ENCODE measurements at regions not wholly inside any gene's neighbourhood (a gene's known extent, or its start where the extent isn't known, plus 50 kb on each side); places are given as distances from the start of the nearest gene placed in this dataset.

DNA sequence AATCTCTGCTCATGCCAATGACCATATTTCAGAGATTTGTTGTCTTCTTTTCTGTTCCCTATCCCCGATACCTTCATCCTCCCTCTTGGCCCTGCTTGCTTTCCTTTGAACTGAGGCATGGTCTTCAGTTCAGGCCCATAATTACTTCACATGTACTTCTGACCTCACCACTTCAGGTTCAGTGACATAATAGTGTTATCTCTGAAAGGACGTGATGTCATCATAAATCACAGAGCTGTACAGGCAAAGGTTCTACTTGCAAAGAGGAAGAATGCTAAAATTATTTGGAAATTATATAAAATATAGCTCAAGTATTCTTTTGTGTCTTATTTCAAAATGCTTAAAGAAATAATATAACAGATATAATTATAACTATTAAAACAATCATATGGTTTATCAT is 230.3 kb upstream of the ESRRG start:
- no peak for DNase-seq

DNA sequence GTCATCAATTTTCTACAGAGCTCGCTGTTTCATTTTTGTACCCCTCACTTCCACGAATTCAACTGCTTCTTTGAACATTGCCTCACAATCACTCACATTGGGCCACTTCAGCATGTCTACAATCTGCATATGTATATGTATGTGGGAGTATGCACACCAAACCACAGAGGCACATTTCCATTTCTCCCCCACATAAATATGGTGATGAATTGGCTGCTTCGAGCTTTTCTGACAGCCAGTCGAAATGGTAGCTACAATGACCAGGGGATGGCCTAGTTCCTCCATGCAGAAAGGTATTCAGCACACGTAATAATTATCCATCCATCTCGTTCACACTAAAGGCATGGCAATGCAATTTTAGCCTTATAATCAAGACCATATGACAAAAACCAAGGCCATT is 229.6 kb upstream of the ESRRG start:
- DNase-seq: no peak

DNA sequence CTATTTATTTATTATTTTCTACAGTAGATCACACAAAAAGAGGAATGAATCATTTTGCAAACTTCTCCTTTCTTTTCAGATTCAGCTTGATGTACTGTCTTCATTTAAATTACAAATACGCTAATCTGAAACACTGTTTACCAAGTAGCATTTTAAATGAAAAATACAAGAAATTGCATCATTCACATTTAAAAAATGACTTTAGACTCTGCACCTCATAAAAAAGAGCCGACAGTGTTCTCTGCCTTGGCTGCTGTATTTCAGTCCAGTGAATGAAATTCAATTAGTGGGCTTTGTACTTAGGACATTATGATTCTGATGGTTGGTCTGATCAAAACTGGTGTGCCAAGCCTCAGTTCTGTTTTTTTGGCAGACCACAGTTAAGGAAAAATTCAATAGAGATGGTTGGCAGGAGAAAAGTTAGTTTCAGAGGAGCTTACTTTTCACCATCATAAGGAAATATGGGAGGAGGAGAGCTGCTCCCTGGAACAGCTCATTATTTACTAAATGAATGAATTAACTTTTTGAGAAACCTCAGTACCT is 222.4 kb upstream of the ESRRG start:
- DNase-seq: no peak

DNA sequence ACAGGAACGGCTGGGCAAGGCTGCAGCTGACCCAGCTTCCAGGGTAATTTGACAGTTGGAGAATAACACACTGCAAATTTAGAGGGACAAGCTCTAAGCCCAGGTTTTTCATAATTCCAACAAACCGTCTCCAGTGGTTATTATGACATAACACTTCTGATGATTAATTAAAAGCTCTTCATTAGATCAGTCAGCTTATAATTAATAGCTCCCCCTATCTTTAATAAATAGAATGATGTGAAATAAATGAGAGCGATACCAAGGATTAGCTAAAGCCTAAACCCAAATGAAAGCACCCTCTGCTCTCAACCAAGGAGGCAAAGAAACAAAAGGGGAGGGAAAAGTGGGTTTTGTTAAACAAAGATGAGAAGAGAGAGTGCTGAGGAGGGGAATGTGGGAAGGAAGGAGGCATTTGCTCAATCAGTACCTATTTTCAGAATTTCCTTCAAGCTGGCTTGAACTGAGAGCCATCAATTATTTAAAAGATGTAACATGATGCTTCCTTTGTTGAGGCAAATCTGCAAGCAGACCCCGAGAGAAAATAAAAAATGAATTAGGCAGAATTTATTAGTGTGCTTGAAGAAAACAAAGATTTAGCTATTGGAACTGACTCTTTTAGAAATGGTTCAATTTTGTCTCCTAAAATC is 221.8 kb upstream of the ESRRG start:
- no peak for DNase-seq

DNA sequence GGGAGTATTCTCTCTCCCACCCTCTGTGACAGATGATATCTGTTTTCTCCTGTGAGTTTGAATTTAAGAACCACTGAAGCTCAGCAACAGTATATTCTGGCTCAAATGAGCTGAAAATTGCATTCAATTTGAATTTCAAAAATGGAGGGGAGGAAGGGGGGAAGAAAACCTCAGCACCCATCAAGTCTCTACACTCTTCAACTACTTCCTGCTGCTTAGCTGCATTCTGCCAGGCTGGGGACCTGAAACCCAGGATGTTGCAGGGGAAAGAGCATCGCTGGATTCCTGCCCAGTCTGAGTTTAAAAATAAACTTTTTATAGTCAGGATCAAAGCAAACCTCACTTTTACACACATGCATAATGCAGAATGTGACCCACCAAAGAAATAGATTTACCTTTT is 214.3 kb upstream of the ESRRG start:
- no peak for DNase-seq

DNA sequence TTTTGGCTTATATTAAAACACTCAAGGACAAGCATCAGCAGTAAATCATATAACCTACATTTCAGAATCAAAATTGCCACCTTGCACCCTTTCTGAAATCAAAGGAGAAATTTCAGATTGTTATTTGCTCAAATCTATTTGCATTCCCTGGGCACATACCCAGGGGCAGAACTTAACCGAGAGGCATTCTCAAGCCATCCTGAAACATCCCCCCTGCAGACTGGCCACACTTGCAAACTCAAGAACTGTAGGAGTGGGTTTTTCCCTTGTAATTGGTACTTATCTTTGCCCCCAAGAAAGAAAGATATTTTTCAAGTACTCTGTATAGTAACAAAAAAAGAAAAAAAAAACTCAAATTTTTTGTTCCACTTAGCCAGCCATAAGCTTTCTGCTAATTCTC is 213.6 kb upstream of the ESRRG start:
- DNase-seq: no peak

DNA sequence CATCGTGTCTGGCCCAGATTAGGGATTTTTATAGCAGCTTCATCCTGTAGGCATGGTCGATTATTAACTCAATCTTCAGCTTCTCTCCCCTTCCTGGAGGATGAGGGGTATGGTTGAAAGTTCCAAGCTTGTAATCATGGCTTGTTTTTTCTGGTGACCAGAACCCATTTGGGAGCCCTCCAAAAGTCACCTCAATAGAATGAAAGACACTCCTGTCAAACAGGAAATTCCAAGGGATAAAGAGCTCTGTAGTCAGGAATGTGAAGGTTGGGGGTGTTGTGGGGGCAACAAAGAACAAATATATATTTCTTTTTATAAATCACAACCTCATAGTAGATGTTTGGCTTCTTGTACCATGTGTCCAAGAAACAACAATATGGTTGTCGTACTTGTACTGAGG is 212.7 kb upstream of the ESRRG start:
- no peak for DNase-seq

DNA sequence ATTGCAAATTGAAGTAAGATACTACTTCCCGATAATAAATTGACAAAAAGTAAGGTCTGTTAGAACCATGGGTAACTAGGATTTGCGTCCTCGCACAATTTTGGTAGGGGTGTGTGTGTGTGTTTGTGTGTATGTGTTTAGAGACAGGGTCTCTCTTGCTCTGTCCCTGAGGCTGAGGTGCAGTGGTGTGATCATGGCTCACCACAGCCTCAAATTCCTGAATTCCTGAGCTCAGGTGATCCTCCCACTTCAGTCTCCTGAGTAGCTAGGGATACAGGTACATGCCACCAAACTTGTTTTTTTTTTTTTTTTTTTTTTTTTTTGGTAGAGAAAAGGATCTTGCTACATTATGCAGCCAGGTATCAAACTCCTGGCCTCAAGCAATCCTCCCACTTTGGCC is 209.2 kb upstream of the ESRRG start:
- no peak for DNase-seq

DNA sequence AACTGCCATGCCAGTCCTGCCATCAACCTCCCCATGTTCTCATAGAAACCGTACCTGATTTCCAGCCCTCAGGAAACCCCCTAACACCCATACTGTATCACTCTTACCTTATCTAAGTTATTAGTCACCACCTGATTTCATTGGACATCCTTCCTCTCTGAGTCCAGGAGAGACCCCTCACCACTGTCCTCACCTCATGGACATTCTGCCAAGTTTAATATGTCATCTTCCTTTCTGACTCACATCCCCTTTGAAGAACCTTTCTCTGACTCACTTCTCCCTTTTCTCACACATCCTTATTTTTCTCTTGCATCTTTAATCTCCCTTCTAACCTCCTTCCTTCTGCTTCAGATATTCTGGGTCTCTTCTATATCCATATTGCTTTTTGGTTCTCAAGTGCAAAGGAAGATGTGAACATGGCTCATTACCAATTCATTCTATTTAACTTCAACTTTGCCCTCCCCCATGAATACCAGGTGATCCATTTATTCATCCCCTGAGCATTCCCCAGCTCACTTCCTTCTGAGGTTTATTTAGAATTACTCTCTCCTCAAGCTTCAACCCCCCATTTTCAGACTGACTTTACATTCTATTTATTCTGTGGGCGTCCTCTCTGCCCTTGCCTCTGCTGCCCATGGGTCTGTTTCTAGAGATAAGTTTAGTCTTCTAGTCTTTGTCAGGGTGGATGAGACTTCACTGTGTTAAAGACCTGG is 206.8 kb upstream of the ESRRG start:
- no peak for DNase-seq

DNA sequence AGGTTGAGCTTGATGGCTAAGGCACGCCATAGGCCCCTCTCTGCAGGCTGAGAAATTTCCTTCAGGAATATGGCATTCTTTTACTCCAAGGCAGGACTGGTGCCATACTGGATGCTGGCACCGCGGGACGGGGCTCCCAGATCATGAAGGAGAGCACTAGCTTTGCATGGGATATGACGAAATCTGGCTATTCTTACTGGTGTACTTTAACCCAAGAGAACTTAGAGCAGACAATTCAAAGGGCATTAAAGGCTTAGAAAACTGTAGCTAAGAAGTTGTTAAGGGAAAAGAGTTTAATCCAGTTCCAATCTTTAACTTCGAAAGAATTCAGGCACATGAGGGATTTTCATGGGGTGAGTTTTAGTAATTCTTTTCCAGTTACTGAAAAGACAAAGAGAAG is 204.4 kb upstream of the ESRRG start:
- DNase-seq: no peak

DNA sequence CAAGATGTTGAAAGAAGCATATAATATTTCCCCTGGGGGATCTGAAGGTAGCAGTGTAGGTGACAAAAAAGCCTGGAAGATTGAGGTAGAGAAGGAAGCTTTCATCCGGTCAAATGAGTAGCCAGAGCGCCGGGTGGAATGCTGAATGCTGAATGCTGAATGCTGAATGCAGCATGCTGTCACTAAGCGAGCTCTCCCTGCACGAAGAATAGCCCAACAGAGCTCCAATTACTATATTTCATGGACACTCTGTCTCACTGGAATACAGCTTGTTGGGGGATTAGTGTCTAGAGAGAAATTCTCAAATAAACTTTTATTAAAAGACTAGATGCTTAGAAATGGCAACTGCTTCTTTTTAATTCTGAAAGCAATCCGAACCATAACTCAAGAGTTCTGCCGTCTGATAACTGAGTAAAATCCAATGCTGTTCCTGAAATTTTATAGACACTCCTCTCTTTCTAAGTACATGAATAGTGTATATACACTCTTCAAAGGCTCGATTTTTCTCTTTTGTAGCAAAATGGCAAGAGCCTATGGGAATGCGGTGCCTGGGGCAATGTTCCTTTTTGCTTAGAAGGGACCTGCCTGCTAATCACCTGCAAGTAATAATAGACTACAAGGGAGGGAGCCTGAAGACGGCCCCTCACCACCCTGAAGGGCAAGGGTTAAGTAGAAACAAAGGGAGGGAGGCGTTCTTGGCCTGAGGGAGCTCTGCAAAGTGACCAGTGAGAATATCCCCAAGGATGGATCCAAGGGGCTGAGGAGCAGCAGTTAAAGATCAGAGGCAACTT is 203.7 kb upstream of the ESRRG start:
- DNase-seq: no peak

DNA sequence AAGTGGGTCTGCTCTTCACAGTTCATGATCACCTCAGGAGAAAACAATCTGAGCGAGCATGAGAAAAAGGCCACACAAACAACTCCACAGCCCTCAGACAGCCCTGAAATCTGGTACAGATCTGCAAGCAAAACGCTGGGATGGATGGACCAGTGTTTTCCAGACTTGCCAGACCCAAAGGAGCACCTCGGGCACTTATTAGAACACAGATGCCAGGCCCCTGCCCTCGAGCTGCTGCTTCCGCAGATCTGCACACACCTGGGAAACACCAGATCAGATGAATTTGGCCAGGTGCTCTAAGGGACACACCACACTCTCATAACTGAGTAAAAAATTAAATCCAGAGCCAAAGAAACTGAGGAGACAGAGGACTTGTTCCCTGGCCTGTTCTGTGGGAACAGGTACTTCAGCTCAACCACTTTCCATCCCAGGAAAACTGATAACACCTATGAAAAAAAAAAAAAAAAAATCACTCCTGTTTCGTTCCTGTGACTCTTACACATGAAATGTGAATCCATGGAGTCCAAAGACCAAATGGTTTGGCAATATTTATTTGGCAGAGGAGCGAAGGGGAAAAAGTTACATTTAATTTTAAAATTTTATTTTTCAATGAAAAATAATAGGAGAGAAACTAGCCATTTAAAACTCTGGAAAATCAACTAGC is 202.9 kb upstream of the ESRRG start:
- DNase-seq: no peak

DNA sequence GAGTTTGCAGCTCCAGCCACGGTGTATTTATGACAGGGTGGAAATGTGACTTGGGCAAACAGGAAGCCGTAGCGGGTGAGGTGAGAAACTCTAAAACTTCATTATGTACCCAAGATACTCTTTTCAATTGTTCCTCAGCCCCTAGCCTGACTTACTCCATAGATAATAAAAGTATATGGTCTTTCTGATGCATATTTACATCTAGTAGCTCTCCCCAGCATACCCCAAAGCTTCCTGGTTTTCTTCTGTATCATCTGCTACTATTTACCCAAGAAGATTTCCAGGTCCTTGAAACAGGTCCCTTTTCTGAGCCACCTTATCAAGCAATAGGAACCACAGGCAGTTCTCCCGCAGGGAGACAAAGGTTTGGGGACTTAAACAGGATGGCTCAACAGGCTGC is 201.5 kb upstream of the ESRRG start:
- no peak for DNase-seq

DNA sequence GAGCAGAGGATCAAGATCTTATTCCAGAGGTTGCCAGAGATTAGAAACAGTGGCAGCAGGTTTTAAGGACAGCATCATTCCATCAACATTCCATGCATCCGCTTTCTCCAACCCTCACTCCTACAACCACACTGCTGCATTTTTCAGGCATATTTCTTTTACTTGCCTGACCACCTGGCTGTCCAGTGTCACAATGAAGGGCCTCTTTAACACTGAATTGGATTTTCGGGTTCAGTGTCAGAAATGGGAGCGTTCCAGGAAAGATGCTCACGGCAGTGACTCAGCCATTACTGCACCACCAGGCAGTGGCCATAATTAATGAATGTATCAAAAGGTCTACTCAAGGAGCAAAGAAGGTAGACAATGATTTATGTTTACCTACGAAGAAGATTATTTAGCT is 200.4 kb upstream of the ESRRG start:
- no peak for DNase-seq

DNA sequence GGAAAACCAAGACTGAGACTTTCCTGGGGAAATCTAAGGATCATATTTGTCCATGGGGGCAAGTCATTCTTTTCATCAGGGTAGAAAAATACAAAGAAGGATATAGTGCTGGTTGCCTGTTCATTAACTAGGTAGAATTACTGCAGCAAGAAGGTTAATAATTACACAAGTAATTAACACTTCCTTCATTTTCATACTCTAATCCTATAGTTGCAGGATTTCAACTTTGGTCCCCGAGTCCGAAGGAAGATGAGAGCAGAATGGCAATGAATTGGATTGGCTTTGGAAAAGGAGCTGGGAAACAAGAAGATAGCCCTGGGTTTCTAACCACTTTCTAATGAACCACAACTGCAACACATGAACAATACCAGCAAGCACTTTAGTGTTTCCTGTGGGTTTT is 199.2 kb upstream of the ESRRG start:
- no peak for DNase-seq

DNA sequence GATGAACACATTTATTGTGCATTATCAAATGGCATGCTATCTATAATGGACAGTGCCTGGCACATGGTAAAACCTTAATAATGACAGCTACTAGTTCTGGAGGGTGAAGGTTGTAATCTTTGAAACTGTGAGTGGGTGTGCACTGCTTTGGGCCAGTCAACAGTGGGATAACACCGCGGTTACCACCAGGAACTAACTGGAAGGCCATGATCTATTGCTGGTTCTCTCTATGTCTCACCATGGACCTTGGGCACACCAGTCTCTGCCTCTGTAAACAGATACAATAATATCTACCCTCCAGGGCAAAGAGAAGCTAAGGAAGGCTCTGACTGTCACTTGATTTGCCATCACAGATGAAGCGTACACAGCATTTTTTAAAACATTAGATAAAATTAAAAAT is 198.6 kb upstream of the ESRRG start:
- no peak for DNase-seq

DNA sequence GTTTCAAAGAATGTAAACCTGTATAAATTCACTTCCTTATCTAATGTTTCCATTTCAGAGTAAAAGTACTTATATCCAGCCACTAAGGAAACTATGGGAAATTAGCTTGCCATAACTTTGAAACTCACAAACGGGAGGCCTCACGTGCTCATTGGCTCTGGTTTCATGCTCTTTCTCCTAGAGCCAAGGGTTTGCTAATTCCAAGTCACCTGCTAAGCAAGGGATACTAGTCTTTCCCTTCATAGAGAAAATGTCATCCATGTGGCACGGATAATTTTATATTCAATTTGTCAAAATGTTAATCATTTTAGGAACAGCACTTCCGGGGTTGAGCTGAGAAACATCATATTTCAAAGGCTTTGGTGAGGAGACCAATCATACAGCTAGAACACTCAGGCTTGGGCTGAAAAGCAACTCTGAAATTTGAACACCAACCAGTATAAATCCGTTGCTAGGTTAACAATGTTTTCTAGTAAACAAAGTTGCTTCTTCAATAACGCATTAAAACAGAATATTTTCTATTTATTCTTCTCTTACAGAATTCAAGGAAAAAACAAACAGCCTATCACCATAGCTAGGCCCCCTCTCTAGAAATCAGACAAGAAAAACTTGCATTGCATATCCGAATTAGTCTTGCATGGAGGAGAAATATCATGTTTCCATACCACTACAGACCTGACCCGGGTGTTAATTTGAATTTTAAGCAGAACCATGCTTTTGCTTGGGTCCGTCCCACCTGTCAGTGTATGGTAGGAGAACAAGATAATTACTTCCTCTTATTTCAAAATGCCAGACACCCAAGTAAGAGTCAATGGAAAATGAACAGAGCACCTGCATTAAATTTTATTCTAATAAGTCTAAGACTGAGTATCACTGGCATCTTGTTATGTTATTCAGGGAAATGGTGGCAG is 196.1 kb upstream of the ESRRG start:
- DNase-seq: no peak

DNA sequence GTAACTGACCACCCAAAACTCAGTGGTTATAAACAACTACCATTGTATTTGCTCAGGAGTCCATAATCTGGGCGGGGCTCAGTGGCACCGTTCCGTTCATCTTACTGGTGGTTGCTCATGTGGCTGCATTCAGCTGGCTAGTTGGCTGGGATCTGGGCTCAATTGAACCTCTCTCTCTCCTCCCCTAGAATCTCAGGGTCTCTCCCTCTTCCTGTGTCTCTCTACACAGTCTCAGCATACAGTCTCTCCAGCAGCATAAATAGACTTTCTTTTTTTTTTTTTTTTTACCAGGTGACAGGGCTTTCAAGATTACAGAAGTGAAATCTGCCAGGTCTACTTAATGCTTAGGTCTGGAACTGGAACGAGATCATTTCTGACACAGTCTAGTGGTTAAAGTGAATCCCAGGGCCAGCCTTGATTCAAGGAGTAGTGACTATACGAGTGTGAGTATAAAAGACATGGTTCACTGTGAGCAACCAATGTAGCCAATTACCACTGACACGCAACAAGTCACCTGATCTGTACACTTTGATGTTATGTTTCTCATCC is 193.7 kb upstream of the ESRRG start:
- no peak for DNase-seq

DNA sequence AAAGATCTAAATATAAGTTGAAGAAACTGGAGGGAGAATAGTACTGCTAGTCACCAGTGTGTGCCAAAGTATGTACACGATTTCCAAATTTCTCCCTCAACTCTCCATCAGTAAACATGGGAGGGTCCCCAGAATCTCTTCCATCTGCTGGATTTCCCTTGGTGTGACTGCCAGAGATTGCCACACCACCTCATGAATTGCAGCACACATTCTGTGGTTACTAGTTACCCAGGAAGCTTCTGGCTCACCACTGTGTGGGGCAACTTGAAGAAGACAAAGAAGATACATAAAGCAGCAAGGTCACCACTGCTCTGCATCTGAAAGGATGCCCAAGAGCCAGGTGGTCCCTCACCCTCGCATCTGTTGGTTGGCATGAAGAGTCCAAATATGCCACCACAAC is 191.7 kb upstream of the ESRRG start:
- DNase-seq: no peak

DNA sequence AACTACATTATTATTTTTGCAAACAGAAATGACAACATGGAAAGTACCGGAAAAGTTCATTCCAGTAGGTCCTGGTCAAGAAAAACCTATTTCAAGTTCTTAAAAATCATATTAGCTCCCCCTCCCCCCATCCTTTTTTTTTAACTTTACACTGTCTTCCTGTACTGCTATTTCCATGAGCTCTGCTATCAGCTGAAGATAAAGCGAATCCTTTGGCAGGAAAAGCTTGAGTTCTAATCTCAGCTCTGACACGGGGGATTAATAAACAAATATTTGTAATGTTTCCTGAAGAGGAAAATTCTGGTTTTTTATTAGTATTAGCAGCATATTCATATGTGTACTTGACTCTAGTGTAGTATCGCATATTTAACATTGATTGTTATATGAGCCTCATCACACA is 190.7 kb upstream of the ESRRG start:
- no peak for DNase-seq

DNA sequence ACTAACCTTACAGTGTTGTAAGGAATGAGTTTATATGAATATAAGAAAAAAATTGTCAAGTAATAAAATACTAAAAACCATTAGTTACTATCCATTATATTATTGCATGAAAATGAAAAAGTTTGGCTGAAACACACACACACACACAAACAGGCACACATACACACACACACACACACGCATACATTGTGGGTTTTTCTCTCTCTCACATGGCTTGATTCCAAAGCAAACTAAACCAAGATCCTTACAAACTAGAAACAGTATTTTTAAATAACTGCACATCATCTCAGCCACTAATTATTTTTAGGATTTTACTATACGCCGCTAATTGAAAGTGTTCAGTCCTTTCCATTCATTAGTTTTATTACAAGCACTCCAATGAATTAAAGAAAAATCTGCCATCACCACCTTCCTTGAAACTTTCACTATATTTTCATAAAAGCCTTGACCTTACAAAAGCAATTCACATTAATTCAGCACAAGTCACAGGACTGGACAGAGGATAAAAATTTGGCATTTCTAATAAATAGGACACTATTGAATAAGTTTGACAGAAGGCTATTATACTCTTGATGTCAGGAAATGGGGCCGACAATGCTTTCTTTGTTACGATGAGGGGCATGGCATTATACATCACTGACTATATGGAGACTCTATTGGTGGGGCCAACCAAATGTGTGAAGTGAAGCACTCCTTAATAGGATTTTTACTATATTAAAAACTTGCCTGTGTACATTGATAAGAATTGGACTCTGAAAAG is 187.0 kb upstream of the ESRRG start:
- no peak for DNase-seq
